ENCODE measurements at regions not wholly inside any gene's neighbourhood (a gene's known extent, or its start where the extent isn't known, plus 50 kb on each side); places are given as distances from the start of the nearest gene placed in this dataset.

DNA sequence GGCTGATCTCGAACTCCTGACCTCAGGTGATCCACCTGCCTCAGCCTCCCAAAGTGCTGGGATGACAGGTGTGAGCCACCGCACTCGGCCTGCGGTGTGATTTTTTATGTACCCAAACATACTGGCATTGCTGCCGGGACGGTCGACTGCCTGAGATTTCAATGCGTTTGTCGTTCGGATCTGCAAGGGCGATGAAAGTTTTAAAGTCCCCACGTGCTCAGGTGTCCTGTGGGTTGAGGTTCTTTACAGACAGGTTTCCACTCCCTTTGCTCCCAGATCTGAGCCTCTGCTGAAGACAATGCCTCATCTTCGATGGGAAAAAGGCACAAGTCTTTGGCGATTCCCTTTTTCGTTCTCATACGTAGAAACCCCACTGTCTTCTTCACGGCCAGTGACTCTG lies 78.1 kb upstream of the SHOX start:
- TF ChIP-seq CTCF (IDR thresholded peaks at IDR 0.05; ENCODE audit: borderline replicate concordance, extremely low read depth, low read length, poor library complexity, severe bottlenecking) (no peak), EZH2 (IDR thresholded peaks at IDR 0.05; ENCODE audit: borderline replicate concordance, low read depth, low read length, severe bottlenecking) (no peak)
